ENCODE measurements at regions not wholly inside any gene's neighbourhood (a gene's known extent, or its start where the extent isn't known, plus 50 kb on each side); places are given as distances from the start of the nearest gene placed in this dataset.
"Not testable (repeated sequence)": the region's sequence is repeated elsewhere in the genome, so short reads cannot be mapped to it uniquely, and the experiment has no call there.

- no peak for ATAC-seq
Observed at GRCh38 chr5:136615251-136616119, 250.1 kb upstream of the TRPC7 start.

GRCh38 chr5:136613230-136613629, 247.9 kb upstream of the TRPC7 start:
- ATAC-seq = no peak

GRCh38 chr5:136605638-136606037, 240.3 kb upstream of the TRPC7 start:
- no peak for ATAC-seq

- ATAC-seq = no peak
Observed at GRCh38 chr5:136600306-136600705, 235.0 kb upstream of the TRPC7 start.

GRCh38 chr5:136598802-136599404, 233.6 kb upstream of the TRPC7 start:
- no peak for ATAC-seq

- no peak for ATAC-seq
Observed at GRCh38 chr5:136594416-136594815, 229.1 kb upstream of the TRPC7 start.

GRCh38 chr5:136590581-136590980, 225.2 kb upstream of the TRPC7 start:
- ATAC-seq = no peak

- ATAC-seq = no peak
Observed at GRCh38 chr5:136586196-136586595, 220.9 kb upstream of the TRPC7 start.

GRCh38 chr5:136584474-136584873, 219.1 kb upstream of the TRPC7 start:
- no peak for ATAC-seq

- no peak for ATAC-seq
Observed at GRCh38 chr5:136579238-136579637, 213.9 kb upstream of the TRPC7 start.

- not testable (repeated sequence) for ATAC-seq
Observed at GRCh38 chr5:136569875-136570274, 204.5 kb upstream of the TRPC7 start.

GRCh38 chr5:136565457-136565856, 200.1 kb upstream of the TRPC7 start:
- ATAC-seq = not testable (repeated sequence)

GRCh38 chr5:136565050-136565449, 199.7 kb upstream of the TRPC7 start:
- not testable (repeated sequence) for ATAC-seq

GRCh38 chr5:136564431-136564830, 199.1 kb upstream of the TRPC7 start:
- not testable (repeated sequence) for ATAC-seq

GRCh38 chr5:136563489-136563888, 198.1 kb upstream of the TRPC7 start:
- no peak for ATAC-seq

GRCh38 chr5:136560126-136560525, 194.8 kb upstream of the TRPC7 start:
- ATAC-seq = no peak

- no peak for ATAC-seq
Observed at GRCh38 chr5:136559651-136560050, 194.3 kb upstream of the TRPC7 start.

GRCh38 chr5:136547096-136547495, 181.8 kb upstream of the TRPC7 start:
- not testable (repeated sequence) for ATAC-seq

GRCh38 chr5:136546441-136546840, 181.1 kb upstream of the TRPC7 start:
- ATAC-seq = not testable (repeated sequence)

- not testable (repeated sequence) for ATAC-seq
Observed at GRCh38 chr5:136545031-136545430, 179.7 kb upstream of the TRPC7 start.

GRCh38 chr5:136538534-136538933, 173.2 kb upstream of the TRPC7 start:
- no peak for ATAC-seq

GRCh38 chr5:136529081-136529480, 163.7 kb upstream of the TRPC7 start:
- no peak for ATAC-seq

GRCh38 chr5:136528481-136529030, 163.2 kb upstream of the TRPC7 start:
- no peak for ATAC-seq

- no peak for ATAC-seq
Observed at GRCh38 chr5:136527311-136527710, 162.0 kb upstream of the TRPC7 start.
